GM18861 (cell line): ENCODE measurements at regions not wholly inside any gene's neighbourhood (a gene's known extent, or its start where the extent isn't known, plus 50 kb on each side); places are given as distances from the start of the nearest gene placed in this dataset.
A peak's percentile ranks its signal among the peaks of the same experiment; 100 is the strongest.
"Not testable (repeated sequence)": the region's sequence is repeated elsewhere in the genome, so short reads cannot be mapped to it uniquely, and the experiment has no call there.

ENCODE experiments used
- ATAC-seq: cut with Tn5 transposase; IDR thresholded peaks from one replicate; pipeline ENCODE4 v1.9.1; 2021; ENCODE audit not compliant: unreplicated experiment

DNA sequence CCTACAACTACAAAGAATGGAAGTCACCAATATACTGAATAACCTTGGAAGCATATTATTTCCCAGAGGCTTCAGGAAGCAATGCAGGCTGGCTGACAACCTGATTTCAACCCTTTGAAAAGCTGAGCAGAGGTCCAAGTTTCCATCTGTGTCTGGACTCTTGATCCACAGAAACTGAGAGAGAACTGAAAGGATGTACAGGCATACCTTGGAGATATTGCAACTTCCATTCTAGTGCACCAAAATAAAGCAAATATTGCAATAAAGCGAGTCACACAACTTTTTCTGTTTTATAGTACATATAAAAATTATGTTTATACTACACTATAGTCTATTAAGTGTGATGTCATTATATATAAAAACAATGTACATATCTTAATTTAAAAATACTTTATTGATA is 85.3 kb downstream of the TYW3 start:
- ATAC-seq: no peak

DNA sequence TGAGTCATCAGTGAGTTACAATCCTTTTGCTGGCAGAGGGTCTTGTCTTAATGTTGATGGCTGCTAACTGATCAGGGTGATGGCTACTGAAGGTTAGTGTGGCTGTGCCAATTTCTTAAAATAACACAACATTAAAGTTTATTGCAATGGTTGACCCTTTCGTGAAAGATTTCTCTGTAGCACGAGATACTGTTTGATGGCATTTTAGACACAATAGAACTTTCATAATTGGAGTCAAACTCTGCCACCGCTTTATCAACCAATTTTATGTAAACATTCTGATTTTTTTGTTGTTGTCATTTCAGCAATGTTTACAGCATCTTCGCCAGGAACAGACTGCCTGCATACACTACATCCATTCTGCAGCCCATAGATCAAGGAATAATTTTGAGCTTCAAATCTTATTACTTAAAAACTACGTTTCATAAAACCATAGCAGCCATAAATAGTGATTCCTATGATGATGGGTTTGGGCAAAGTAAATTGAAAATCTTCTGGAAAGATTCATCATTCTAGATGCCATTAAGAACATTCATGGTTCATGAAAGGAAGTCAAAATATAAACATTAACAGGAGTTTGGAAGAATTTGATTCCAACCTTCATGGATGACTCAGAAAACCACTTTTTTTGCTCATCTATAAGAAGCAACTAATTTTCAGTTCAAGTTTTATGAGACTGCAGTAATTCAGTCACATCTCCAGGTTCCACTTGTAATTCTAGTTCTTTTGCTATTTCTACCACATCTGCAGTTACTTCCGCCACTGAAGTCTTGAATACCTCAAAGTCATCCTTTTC is 85.9 kb downstream of the TYW3 start:
- ATAC-seq: no peak

DNA sequence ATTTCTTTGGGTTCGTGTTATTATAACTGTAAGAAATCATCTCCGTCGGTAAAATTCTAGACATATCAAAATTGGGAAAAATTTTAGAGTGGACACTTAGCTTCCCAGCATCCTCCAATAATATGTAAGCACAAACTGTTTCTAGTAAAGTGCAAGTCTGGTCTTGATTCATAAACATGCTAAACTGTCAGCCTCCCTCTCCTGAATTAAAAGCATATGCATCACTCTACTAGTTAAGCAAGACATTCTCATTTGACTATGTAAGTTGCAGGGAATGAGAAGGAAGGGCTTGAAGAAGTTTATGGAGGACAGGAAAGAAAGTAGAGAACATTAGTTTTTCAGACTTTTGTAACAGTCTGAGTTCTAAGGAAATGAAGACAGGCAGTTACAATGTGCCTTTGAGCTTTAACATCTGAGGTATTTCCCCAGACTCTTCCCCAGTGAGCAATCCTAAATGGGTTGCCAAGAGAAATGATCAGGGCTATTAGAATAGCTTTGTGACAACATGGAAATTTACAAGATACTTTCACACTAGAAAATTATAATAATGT is 90.0 kb downstream of the TYW3 start:
- no peak for ATAC-seq

GRCh38 chr1:74824497-74825107 is 91.7 kb downstream of the TYW3 start:
- ATAC-seq: no peak

- no peak for ATAC-seq
These were observed 97.8 kb downstream of the TYW3 start for GRCh38 chr1:74830766-74831165.

- ATAC-seq: no peak
These were observed 101.3 kb downstream of the TYW3 start for GRCh38 chr1:74834261-74834660.

- ATAC-seq: no peak
These were observed 102.1 kb downstream of the TYW3 start for GRCh38 chr1:74835051-74835450.

DNA sequence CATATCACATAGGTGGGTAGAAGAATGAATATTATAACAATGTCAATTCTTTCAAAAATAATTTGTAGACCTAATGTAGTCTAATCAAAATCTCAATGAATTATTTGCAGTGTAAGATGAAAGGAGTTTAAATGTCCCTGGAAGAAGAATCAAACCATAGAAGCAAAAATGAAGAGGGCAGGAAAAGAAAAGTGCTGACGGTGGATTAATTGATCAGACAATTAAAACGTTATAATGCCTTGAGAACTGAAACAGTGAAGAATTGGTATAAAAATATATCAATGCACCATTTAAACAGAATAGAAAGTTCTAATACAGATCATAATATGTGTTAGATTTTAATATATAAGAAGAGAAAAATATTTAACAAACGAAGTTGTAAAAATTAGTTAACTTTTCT is 109.8 kb downstream of the TYW3 start:
- no peak for ATAC-seq

- ATAC-seq: no peak
These were observed 114.8 kb downstream of the TYW3 start for GRCh38 chr1:74847715-74848114.

- no peak for ATAC-seq
These were observed 120.8 kb downstream of the TYW3 start for GRCh38 chr1:74853756-74854155.

DNA sequence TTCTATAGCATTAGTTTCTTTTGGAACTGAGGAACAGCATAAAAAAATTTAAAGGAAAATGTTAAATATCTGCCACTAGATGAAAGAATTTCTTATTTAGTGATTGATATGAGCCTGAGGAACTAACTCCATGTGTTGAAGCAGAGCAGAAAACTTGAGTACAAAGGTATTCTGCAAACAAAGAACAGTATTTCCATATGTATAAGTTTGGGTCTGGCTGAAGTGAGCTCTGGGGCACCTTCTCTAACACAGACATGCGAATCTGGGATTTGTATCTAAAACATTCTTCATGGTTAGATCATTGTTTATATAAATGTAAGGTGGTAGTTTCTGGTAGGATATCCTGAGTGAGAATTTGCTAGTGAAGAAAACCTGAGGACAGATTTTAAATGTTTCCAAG is 123.2 kb downstream of the TYW3 start:
- ATAC-seq: no peak

DNA sequence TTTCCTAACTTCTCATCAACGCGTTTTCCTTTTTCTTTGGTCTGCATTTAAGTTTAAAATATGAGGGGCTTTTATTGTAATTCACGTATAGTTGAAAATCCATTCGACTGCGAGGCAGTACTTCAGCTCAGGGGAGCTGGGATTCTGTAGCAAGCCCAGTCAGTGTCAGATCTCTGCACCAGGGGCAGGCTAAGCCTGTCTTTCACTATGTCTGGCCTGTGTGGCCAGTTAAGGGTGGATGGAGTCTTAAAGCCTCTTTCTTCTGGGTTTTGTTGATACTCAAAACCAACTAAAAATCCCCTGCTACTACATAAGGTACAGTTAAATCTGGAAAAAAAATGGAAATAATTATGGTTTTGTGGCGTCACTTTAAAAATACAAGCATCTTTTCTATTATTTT is 124.7 kb downstream of the TYW3 start:
- ATAC-seq: peak; percentile 21

GRCh38 chr1:74858136-74858535 is 125.2 kb downstream of the TYW3 start:
- peak; percentile 78 for ATAC-seq

DNA sequence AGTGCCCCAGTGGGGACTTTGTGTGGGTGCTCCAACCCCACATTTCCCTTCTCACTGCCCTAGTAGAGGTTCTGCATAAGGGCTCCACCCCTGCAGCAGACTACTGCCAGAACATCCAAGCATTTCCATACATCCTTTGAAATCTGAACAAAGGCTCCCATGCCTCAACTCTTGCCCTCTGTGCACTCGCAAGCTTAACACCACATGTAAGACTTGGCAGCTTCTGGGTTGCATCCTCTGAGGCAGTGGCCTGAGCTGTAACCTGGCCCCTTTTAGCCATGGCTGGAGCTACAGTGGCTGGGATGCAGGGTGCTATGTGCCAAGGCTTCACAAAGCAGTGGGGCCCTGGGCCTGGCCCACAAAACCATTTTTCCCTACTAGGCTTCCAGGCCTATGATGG is 128.9 kb downstream of the TYW3 start:
- no peak for ATAC-seq

GRCh38 chr1:74869702-74870101 is 136.8 kb downstream of the TYW3 start:
- ATAC-seq: no peak

DNA sequence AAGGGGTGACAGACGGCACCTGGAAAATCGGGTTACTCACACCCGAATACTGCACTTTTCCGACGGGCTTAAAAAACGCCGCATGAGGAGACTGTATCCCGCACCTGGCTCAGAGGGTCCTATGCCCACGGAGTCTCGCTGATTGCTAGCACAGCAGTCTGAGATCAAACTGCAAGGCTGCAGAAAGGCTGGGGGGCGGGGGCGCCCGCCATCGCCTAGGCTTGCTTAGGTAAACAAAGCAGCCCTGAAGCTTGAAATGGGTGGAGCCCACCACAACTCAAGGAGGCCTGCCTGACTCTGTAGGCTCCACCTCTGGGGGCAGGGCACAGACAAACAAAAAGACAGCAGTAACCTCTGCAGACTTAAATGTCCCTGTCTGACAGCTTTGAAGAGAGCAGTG is 144.4 kb downstream of the TYW3 start:
- ATAC-seq: not testable (repeated sequence)

GRCh38 chr1:74895411-74895810 is 162.5 kb downstream of the TYW3 start:
- ATAC-seq: no peak

GRCh38 chr1:74908131-74908530 is 175.2 kb downstream of the TYW3 start:
- ATAC-seq: no peak

DNA sequence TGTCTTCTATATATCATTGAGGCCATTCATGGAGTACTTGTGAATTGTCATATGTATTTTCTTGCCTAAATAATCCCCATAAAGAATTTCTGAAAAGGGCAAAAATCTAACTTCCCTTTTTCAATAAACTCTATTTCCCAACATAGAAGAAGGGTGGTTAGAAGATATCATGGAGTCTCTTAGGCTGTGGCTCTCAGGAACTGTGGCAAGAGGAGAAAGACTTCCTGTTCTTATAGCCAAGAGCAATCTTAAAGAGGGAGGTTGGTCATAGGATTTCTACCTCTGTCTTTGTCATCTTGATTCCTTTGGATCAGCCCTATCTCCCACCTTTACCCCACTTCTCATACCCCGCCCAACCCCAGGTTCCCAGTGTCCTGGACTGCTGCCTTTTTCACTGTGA is 175.8 kb downstream of the TYW3 start:
- ATAC-seq: no peak

DNA sequence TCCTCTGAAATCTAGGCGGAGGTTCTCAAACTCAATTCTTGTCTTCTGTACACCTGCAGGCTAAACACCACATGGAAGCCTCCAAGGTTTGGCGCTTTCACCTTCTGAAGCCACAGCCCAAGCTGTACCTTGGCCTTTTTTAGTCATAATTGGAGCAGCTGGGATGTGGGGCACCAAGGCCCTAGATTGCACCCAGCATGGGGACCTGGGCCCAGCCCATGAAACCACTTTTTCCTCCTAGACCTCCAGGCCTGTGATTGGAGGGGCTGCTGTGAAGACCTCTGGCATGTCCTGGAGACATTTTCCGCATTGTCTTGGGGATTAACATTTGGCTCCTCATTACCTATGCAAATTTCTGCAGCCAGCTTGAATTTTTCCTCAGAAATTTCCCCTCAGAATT is 181.0 kb downstream of the TYW3 start:
- no peak for ATAC-seq

DNA sequence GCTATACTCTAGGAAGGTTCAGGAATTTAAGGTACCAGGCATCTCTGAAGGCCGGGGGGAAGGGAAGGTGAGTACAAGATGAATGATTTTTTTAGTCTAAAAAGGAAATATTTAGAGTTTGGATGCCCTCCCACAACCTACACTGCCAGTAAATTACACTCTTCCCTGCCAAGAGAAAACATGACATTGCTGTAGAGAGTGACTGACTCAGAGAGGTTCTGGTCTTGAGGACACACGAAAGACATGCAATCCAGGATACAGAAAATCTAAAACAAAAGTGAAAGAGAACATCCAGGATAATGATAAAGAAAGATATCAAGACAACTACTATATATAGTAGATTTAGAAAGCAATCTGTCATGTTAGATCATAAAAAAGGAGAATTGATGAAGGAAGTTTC is 200.5 kb downstream of the TYW3 start:
- no peak for ATAC-seq

DNA sequence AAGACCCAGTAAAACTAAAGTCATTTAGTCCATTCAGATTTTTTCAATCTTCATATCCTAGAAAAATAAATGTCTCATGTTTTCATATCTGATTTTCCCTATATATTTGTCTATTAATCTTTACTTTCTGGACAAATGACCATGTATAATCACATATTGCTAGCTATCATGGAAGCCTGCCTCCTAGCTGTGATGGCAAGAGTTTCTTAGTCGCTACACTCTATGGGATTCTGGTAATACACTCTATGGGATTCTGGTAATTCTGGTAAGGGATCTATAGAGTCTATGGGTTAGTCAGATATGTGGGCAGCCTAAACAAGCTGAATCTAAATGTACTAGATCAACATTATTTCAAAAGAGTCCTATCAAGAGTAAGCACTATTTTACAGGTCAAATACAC is 198.7 kb upstream of the LHX8 start:
- no peak for ATAC-seq

- no peak for ATAC-seq
These were observed 197.0 kb upstream of the LHX8 start for GRCh38 chr1:74937176-74937575.
